ENCODE measurements at regions not wholly inside any gene's neighbourhood (a gene's known extent, or its start where the extent isn't known, plus 50 kb on each side); places are given as distances from the start of the nearest gene placed in this dataset.
A peak's percentile ranks its signal among the peaks of the same experiment; 100 is the strongest.
"Not testable (repeated sequence)": the region's sequence is repeated elsewhere in the genome, so short reads cannot be mapped to it uniquely, and the experiment has no call there.

DNA sequence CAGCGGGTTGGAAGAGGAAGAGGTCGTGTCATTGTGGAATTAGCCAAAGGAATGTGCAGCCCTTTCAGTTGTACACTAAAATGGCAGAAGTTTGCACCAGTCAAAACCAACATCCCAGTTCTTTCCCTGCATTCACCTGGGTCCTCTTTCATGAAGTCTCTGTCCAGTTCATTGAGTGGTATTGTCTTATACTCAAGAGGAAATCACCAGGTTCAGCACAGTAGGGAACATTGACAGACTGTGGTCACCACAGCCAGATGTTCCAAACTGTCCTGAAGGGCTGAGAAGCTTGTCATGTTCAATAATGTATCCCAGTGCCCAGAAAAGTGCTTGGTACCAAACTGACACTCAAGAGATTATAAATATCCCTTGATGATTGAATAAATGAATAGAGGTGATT is 131.6 kb downstream of the GLUL start:
- no peak for DNase-seq (ENCODE audit: low read depth)

- DNase-seq (ENCODE audit: low read depth): peak; percentile 51
Observed at GRCh38 chr1:182259229-182259872, 132.2 kb downstream of the GLUL start.

DNA sequence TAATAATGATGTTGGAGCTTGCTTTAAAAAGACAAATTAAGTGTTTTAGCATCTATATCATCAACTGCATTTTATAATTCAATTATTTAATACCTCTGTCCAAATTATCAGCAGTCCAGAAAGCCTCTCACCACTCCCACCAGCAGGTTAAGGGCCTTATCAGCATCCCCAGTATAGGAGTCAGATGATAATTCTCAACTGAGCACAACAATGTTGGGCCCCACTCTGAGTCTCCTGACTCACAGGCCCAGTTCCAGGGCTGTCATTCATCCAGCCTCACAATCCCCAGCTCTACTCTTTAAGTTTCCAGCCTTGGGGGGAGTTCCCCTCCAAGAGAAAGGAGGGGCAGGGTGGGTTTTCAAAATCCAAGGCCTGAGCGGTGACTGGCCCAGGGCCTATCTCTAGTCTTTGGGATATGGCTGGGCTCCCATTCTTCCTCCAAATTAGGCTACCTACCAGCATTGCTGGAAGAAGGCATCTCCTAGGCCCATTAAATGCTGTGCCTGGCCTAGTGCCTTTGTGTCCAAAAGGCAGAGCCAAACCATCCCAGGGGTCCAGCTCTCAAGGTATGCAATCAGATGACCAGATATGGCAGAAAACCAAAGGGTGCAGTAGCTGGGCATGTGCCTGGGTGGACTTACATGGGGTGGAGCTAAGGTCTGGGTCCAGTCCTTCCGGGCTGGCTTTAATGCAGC is 134.1 kb downstream of the GLUL start:
- no peak for DNase-seq (ENCODE audit: low read depth)

DNA sequence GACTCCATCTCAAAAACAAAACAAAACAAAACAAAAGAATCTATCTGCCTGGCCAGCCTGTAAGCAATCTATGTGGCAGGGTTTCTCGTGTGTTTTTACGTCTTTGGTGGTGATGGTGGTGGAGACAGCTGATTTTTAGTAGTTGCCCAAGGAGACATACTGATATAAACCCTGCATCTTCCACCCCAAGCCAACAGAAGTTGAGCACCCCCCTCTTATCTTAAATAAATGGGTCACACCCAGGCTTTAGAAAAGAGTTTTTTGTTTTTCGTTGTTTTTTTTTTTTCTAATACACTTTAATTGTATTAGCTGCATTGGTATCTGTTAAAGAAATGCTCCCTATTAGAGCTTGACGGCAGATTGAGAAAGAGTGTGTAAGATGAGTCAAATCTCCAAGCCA is 134.7 kb downstream of the GLUL start:
- DNase-seq (ENCODE audit: low read depth): no peak

DNA sequence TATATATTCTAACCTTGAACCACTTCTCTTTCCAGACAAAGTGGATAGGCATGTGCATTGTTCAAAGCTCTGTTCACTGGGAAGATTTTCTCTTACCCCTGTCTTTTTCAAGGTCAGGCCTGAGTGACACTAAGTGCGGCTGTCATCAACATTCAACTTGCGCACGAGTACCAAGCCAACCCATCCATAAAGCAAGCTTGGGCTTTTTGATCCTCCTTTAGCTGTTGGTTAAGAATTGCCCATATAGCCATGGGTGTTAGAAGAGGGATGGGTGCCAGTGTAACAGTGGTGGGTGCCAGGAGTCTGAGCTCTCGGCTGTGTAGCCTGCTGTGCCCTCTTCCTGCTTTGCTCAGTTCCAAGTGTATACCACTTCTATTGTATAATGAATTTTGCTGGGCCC is 136.1 kb downstream of the GLUL start:
- DNase-seq (ENCODE audit: low read depth): no peak

- no peak for DNase-seq (ENCODE audit: low read depth)
Observed at GRCh38 chr1:182253319-182253860, 138.2 kb downstream of the GLUL start.

- DNase-seq (ENCODE audit: low read depth): no peak
Observed at GRCh38 chr1:182251561-182251960, 140.0 kb downstream of the GLUL start.

DNA sequence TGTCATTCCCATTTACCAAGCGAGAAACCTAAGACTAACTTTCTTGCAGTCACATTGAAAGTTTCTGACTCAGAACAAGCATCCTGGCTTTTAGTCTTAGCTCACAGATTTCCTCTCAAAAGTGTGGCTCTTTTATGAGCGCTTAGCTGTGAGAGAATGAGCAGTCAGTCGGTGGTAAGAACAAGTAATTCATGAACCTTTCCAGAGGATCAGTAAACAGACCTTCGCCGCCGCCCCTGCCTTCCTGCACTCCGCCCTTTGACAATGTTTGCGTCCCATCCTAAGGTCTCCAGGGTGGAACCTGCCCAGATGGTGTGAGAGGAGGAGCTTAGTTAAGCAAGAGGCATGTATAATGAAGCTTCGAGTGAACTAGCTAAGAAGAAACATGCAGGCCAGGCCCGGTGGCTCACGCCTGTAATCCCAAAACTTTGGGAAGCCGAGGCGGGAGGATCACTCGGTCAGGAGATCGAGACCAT is 142.4 kb downstream of the GLUL start:
- DNase-seq (ENCODE audit: low read depth): no peak

GRCh38 chr1:182248721-182249120 is 142.9 kb downstream of the GLUL start:
- DNase-seq (ENCODE audit: low read depth): no peak

DNA sequence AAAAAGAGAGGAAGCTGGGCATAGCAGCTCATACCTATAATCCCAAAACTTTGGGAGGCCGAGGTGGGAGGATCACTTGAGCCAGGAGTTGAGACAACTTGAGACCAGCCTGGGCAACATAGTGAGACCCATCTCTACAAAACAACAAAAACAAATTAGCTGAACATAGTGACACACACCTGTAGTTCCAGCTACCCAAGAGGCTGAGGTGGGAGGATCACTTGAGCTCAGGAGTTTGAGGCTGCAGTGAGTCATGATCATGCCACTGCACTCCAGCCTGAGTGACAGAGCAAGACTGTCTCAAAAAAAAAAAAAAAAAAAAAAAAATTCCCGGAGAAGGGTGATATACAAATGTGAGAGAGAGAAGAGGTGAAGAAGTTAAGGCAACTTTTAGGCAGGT is 143.8 kb downstream of the GLUL start:
- DNase-seq (ENCODE audit: low read depth): not testable (repeated sequence)

DNA sequence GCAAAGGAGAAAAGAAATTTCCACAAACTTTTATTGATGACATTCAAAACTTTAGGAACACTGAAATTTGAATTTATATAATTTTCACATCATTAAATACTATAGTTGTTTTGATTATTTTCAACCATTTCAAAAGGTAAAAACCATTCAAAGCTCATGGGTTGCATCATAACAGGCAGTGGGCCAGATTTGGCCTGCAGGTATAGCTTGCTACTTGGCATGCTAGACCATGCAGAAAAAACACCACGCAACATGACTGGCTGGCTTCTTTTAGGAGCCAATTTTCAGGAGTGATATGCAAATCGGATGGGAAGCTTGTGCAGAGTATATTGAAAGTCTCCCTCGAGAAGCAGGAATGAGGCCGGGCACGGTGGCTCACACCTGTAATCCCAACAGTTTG is 144.8 kb downstream of the GLUL start:
- DNase-seq (ENCODE audit: low read depth): no peak

DNA sequence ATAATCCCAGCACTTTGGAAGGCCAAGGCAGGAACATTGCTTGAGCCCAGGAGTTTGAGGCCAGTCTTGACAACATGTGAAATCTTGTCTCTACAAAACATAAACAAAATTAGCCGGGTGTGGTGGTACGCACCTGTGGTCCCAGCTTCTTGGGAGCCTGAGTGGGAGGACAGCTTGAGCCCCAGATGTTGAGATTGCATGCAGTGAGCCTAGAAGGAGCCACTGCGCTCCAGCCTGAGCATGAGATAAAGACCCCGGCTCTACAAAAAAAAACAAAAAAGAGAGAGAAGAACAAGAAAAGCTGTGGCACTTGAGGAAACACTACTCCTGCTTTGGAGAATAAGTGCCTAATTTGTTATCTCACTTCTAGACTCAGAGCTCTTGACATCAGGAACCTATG is 146.6 kb downstream of the GLUL start:
- no peak for DNase-seq (ENCODE audit: low read depth)

- no peak for DNase-seq (ENCODE audit: low read depth)
Observed at GRCh38 chr1:182244451-182244850, 147.1 kb downstream of the GLUL start.

DNA sequence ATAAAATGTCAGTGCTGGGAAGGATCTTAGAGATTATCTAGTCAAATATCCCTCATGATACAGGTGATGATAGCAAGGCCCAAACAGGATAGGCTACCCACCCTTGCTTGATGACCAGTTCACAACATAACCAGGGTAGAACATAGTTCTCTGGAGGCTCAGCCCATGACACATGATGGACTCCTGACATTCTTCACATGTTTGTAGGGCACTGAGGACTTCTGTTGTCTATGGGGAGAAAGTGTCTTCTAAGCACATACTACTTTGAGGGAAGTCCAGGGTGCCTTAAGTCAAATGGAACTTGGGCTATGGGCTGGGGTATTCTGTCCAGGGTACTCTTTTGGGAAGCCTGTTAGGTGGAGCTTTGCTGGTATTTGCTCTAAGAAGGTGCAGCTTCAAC is 148.9 kb downstream of the GLUL start:
- DNase-seq (ENCODE audit: low read depth): no peak

DNA sequence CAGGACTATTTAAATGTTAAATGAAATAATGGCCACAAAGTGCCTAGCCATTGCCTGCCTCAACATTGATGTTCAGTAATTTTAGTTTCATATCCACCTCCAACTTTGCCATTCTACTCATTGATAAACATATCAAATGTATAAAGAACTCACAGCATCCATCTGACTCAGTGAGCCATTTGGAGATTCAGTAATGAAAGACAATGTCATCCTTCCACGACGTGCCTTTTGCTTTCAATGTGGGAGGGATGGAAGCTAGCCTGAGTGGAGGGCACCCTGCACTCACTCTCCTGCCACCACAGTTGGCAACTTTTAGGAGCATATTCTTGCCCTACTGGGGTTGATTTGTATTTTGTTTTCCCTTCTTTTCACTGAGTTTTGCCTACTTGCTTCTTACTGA is 151.5 kb downstream of the GLUL start:
- DNase-seq (ENCODE audit: low read depth): no peak

GRCh38 chr1:182238421-182238820 is 153.2 kb downstream of the GLUL start:
- no peak for DNase-seq (ENCODE audit: low read depth)

- no peak for DNase-seq (ENCODE audit: low read depth)
Observed at GRCh38 chr1:182237329-182237728, 154.3 kb downstream of the GLUL start.

DNA sequence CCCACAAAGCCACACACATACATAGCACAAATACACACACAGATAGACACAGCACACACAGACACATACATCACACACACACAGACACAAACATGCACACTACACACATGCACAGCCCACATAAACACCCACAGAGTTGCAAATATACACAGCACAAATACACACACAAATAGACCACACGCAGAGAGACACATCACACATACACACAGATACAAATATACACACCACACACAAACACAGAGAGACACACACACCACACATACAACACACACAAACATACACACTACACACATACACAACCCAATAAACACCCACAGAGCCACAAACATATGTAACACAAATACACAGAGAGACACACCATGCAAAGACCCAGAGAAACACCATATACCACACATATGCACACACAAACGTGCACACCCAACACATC is 154.9 kb downstream of the GLUL start:
- DNase-seq (ENCODE audit: low read depth): no peak

DNA sequence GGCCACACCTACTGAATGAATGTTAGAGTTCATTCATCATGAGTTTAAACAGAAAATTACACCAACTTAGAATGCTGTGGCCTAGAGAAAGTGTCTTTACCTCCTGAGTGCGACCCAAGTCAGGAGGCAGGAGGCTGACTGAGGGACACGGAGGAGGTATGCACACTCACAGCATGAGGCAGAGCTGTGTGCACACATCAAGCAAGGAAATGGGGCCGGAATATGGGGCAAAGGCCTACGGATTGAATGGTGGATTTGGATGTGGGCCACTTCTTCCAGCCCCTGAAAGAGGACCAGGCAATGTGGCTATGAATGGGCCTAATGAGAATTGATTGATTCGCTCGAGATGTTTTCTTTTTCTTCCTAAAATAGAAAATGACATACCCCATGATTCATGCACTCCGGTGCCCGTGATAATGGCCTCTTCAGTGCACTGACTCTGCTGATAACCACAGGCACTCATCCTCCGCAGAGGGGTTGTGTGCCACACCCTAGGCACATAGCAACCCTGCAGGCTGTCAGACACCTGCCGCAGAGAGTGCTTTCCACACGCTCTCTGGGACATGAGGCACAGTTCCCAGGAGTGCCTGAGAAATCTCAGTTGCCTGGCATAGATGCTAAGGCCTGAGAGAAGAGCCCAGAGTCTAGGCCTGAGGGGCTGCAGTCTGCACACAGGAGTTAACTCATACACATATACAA is 155.5 kb downstream of the GLUL start:
- DNase-seq (ENCODE audit: low read depth): no peak

GRCh38 chr1:182235604-182235951 is 156.0 kb downstream of the GLUL start:
- DNase-seq (ENCODE audit: low read depth): no peak

DNA sequence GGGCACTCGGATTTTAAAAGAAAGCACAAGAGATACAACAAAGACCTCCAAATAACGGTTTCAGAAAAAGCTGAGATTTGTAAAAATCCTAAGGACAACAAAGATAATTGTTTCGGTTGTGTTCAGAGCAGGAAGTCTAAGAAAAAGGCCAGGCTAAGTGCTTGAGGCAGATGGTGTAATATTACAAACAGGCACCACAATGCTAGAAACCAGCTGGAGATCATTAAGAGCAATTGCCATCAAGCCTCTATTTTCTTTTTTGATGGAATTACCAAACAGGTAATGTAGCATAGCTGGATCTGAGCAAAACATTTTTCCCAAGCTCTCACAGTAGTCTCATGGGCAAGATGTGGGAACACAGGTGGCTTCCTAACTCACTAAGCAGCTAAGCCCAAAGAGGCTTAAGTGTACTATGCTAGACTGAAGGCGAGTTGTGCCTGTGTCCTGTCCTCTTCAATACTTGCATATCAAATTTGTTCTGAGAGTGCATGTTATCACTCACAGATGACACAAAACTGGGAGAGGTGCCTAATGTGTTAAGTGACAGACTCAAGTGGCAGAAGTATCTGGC is 161.6 kb downstream of the GLUL start:
- no peak for DNase-seq (ENCODE audit: low read depth)

- no peak for DNase-seq (ENCODE audit: low read depth)
Observed at GRCh38 chr1:182229451-182229850, 162.1 kb downstream of the GLUL start.

Data from HS-5 (cell line).